ENCODE measurements at regions not wholly inside any gene's neighbourhood (a gene's known extent, or its start where the extent isn't known, plus 50 kb on each side); places are given as distances from the start of the nearest gene placed in this dataset.

DNA sequence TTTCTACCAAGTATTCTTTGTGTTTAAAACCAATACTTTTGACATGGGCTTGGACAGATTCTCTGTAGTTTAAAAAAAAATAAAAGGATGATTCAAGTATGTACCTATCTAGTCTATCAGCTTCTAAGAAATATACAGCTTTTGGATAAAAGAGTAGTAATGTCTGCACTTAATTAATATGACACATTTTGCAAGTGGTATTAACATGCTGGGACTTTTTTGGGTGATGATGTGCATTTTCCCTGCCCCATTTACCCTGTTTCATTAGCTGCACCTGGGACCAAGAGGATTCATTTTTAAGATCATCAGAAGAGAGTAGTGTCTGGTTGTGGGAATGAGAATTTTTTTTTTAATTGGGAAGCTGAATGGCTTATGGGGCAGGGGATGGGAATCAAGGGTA, 236.2 kb upstream of the KLF14 start:
- no peak for DNase-seq (ENCODE audit: low spot score)

- DNase-seq (ENCODE audit: low spot score), result no peak
These were observed 236.7 kb upstream of the KLF14 start for GRCh38 chr7:130970696-130971095.

- no peak for DNase-seq (ENCODE audit: low spot score)
These were observed 237.3 kb upstream of the KLF14 start for GRCh38 chr7:130971297-130971696.

DNA sequence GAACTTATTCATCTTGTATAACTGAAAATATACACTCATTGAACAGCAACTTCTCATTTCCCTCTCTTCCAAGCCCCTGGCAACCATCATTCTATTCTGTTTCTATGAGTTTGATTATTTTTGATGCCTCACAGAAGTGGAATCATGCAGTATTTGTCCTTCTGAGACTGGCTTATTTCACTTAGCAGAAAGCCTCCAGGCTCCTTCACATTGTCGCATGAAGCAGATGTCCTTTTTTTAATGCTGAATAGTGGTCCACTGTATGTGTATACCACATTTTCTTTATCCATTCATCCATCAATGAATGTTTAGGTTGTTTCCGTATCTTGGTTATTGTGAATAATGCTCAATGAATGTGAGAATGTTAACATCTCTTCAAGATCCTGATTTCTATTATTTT, 238.2 kb upstream of the KLF14 start:
- no peak for DNase-seq (ENCODE audit: low spot score)

GRCh38 chr7:130973637-130974036, 239.6 kb upstream of the KLF14 start:
- no peak for DNase-seq (ENCODE audit: low spot score)

DNA sequence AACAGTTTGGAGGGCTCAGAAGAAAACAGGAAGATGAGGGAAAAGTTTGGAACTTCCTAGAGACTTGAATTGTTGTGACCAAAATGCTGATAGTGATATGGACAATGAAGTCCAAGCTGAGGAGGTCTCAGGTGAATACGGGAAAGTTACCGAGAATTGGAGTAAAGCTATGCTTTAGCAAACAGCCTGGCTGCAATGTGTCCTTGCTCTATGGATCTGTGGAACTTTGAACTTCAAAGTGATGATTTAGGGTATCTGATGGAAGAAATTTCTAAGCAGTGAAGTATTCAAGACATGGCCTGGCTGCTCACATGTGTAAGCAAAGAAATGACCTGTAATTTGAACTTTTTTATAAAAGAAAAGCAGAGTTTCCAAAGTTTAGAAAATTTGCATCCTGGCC, 240.2 kb upstream of the KLF14 start:
- DNase-seq (ENCODE audit: low spot score), result no peak

DNA sequence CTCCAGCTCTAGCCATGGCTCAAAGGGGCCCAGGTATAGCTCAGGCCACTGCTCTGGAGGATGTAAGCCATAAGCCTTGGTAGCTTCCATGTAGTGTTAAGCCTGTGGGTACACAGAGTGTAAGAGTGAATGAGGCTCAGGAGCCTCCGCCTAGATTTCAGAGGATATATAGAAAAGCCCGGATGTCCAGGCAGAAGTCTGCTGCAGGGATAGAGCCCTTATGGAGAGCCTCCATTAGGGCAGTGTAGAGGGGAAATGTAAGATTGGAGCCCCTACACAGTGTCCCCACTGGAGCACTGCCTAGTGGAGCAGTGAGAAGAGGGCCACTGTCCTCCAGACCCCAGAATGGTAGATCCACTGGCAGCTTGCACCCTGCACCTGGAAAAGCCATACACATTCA, 240.8 kb upstream of the KLF14 start:
- DNase-seq (ENCODE audit: low spot score), result no peak

- no peak for DNase-seq (ENCODE audit: low spot score)
These were observed 241.7 kb upstream of the KLF14 start for GRCh38 chr7:130975731-130976130.

GRCh38 chr7:130982160-130982638, 248.2 kb upstream of the KLF14 start:
- DNase-seq (ENCODE audit: low spot score), result peak; percentile 72

DNA sequence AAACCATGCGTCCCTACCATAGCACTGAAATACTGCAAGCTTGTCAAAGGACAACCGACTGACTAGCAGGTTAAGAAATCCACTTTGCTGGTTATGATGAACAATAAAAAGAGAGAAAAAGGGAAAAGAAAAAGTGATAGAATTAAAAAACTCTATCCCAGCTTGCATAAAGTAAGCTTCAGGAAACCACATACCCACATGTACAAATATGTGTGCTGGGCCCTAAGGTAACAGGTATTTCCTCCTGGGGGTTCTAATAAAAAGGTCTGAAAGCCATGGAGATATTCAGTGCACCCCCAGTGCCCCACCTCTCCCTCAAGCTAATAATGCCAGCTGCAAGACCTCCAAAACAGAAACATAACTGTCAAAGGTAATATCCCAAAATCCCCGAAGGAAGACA, 248.6 kb upstream of the KLF14 start:
- DNase-seq (ENCODE audit: low spot score), result no peak

GRCh38 chr7:130985361-130985760, 251.4 kb upstream of the KLF14 start:
- no peak for DNase-seq (ENCODE audit: low spot score)

GRCh38 chr7:130986261-130986690, 252.3 kb upstream of the KLF14 start:
- no peak for DNase-seq (ENCODE audit: low spot score)

DNA sequence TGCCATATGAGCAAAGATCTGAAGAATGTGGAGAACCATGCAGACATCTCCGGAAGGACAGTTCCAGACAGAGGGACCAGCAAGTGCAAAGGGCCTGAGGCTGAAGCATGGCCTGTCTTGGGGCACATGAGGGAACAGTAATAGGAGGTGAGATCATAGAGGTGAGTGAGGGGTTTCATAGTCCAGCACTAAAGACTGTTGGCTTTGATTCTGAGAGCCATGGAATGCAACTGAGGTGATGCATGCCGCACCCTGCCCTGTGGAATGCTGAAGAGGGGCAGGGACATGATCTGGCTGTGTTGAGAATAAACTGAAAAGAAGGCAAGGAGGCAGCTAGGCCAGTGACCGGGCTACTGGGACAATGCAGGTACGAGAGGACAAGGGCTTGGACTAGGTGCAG, 253.1 kb upstream of the KLF14 start:
- peak; percentile 61 for DNase-seq (ENCODE audit: low spot score)

DNA sequence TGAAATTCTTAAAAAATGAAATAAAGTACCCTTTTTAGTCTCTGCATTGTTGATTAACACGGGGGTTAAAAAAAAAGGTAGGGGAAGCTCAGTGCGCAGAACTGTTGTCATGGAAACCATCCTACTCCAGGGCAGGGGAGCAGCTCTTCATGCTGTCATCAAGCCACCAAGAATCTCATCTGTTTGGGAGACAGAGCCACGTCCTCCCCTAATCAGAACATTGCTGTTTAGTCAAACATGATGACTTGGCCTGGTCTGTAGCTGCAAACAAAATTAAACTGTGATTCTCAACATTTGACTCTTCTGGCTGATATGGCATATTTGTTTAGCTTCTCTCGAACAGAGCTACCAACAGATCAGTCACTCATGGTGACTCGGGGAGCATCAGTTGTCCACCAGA, 254.4 kb upstream of the KLF14 start:
- no peak for DNase-seq (ENCODE audit: low spot score)

GRCh38 chr7:130989101-130989795, 255.2 kb upstream of the KLF14 start:
- no peak for DNase-seq (ENCODE audit: low spot score)

GRCh38 chr7:130990178-130990832, 256.3 kb upstream of the KLF14 start:
- DNase-seq (ENCODE audit: low spot score), result no peak

DNA sequence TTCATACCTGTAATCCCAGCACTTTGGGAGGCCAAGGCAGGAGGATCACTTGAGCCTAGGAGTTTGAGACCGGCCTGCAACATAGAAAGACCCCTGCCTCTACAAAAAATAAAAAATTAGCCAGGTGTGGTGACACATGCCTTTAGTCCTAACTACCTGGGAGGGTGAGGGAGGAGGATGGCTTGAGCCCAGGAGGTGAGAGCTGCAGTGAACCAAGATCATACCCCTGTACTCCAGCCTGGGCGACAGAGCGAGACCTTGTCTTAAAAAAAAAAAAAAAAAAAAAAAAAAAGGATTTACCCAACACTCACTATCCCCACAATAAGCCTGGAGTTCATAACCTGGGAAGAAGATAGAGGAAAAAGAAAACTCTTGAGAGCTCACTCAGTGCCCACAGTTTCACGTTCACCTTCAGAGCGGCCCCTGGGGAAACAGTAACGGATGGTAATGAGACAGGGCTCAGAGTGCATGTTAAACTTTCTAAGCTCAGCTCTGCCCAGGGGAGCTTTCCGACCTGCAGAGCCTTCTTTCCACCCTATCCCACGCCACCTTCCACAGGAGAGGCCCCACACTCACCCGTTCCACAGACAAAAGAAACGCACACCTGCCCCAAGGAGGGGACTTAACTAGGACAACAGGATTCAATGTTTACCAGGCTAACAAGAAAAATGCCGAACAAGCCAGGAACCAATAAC, 259.8 kb upstream of the KLF14 start:
- no peak for DNase-seq (ENCODE audit: low spot score)

GRCh38 chr7:130994378-130995115, 260.5 kb upstream of the KLF14 start:
- peak; percentile 58 for DNase-seq (ENCODE audit: low spot score)

GRCh38 chr7:130995252-130996081, 261.5 kb upstream of the KLF14 start:
- peak; percentile 62 for DNase-seq (ENCODE audit: low spot score)

GRCh38 chr7:130996205-130996832, 262.3 kb upstream of the KLF14 start:
- DNase-seq (ENCODE audit: low spot score), result peak; percentile 34

GRCh38 chr7:130996833-130997231, 262.8 kb upstream of the KLF14 start:
- DNase-seq (ENCODE audit: low spot score), result peak; percentile 94
